ENCODE measurements at regions not wholly inside any gene's neighbourhood (a gene's known extent, or its start where the extent isn't known, plus 50 kb on each side); places are given as distances from the start of the nearest gene placed in this dataset.
"Not testable (repeated sequence)": the region's sequence is repeated elsewhere in the genome, so short reads cannot be mapped to it uniquely, and the experiment has no call there.

DNA sequence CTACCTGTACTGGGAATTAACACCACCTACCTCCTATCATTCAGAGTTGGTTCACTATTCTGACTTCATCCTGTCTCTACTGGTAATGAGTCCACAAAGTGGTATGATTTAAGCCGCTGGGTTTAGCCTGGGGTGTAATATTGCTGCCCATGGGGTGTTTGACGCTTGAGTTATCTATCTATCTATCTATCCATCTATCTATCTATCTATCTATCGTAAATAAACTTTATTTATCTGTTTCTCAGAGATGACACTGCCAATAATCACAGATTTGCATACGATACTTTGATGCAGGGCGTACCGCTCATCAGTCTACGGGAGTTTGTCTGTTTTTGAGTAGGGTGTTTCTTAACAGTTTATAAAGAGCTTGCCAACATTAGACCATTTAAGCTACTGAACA is 73.6 kb upstream of the ZNF184 start:
- DNase-seq (ENCODE audit: low read depth, low spot score): no peak

DNA sequence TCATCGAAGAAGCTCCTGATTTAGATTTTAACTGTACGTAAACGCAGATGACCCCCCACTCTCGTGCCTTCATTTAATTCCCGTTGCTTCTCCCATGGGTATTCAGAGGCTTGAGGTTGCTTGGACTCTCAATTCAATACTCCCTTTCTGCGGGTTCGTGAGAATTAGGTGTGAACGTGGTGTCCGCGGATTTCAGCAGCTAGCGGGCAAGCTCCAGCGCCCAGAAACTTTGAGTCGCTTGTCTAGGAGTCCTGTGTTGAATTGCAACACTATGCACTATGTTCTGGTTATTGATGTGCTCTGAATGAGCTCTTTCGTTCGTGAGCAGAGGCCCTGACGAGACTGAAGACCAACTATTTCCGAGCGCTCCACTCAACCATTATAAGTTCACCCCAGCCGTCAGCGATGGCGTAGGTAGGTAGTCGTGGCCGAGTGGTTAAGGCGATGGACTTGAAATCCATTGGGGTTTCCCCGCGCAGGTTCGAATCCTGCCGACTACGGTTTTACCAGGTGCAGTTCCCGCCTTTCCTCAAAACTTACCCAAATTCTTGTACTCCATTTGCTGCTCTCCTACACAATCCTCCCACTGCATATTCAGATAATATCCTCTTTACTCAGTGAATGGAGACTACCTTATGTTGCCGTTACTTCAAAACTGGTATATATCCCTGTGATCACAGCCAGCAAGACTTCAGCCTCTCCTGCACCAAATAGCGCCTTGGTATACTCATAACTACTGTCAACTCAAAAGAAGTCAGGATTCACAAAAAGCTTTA is 72.6 kb upstream of the ZNF184 start:
- DNase-seq (ENCODE audit: low read depth, low spot score): no peak

DNA sequence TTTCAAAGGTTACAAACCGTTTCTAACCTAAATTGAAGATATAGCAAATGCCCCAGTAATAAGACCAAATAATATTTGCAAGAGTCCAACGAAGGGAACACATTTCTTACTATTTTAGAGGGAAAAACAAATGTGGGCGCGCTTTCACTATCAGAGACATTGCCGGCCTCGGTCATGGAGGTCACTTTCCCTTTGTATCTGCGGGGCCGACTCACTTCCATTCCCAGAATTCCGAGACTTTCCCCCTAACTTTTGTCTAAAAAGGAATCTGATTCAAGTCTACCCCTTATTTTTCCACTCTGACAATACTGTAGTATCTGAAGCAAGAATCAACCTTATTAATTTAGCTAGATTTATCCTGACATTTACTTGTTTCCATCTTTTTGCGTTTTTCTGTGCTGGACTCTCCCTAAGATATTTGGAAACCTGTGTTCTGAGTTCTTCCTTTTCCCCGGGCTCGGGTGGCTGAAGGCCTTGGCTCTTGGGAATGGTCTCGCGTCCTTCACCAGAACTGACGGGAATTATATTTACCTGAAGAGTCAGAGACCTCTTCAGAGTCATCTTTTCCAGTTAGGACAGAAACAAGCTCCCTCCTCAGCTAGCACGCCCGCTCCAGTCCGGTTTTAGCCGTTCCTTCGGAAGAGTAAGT is 71.8 kb upstream of the ZNF184 start:
- no peak for DNase-seq (ENCODE audit: low read depth, low spot score)

DNA sequence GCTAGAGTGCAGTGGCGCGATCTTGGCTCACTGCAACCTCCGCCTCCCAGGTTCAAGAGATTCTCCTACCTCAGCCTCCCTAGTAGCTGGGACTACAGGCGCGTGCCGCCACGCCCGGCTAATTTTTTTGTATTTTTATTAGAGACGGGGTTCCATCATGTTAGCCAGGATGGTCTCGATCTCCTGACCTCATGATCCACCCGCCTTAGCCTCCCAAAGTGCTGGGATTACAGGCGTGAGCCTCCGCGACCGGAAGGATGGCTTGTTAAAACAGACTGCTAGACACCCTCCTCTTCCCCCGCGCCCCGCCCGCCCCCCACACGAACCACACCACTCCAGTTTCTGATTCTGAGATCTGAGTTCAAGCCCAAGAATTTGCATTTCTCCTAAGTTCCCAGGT is 71.2 kb upstream of the ZNF184 start:
- DNase-seq (ENCODE audit: low read depth, low spot score): not testable (repeated sequence)

DNA sequence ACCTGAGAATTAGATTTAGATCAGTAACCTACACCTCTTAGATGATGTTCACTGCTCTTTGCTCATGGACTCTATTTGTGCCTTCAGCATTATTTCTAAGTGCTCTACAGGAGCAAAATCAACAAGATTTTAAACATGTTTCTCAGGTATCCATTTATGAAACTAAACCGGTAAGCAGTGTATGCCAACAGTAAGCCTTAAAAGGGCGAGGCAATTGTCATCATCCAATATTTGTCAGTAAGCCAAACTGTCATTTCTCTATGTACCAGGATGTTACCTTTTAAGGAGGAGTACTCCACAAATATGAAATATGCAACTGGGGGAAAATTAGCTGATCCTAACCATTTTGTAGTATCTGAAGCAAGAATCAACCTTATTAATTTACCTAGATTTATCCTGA is 69.6 kb upstream of the ZNF184 start:
- no peak for DNase-seq (ENCODE audit: low read depth, low spot score)

DNA sequence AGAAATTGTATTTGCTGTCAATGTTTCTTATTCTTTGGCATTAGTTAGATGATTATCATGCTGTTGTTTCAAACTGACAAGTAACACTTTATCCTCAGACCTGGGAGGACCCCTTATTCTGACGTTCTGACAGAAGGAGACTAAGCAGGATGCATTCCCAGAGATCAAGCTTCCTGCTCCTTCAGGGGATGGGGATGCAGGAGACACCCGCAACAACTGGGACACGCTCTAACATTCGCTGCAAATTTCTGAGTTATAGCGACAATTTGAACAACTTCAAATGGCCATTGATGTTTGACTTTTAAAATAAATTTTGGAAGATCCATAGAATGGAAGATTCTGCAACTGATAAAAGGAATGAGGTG is 69.0 kb upstream of the ZNF184 start:
- DNase-seq (ENCODE audit: low read depth, low spot score): no peak

DNA sequence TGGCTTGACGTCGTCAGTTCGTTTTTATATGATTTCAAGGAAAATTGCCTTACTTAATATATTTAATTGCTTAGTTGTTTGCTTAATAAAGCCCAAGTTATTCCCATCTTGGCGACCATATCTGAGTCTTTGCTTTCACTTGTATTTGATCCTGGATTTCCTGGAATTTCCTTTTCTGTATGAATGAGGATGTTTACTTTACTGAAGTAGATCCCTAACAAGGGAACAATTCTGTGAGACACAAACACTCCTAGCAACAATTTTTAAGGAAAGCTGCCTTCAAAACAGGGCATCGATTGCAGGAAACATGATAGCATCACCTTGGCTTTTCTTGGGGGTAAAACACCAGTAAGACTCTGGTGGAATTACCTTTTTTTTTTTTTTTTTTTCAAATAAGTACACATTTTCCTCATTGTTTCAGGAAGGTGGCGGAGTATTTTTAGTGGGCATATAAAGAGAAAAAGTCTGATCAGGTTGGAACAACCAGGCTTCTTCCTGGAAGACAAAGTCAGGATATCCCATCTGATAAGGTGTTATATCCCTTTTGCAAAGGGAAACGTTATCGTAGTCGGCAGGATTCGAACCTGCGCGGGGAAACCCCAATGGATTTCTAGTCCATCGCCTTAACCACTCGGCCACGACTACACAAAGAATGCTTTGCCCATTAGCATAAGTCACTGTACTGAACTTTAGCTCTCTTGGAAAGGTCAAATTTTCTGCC is 68.5 kb upstream of the ZNF184 start:
- no peak for DNase-seq (ENCODE audit: low read depth, low spot score)

DNA sequence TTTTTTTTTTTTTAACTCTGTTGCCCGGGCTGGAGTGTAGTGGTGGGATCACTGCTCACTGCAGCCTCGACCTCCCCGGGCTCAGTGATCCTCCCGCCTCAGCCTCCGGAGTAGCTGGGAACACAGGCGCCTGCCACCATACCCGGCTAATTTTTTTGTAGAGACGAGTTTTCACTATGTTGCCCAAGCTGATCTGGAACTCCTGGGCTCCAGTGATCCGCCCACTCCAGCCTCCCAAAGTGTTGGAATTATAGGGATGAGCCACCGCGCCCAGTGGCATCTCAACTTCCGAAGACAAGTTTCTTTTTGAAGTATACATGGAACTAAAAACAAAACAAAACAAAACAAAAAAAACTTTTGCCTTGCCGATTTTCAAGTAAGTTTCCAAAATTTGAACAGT is 66.6 kb upstream of the ZNF184 start:
- no peak for DNase-seq (ENCODE audit: low read depth, low spot score)

DNA sequence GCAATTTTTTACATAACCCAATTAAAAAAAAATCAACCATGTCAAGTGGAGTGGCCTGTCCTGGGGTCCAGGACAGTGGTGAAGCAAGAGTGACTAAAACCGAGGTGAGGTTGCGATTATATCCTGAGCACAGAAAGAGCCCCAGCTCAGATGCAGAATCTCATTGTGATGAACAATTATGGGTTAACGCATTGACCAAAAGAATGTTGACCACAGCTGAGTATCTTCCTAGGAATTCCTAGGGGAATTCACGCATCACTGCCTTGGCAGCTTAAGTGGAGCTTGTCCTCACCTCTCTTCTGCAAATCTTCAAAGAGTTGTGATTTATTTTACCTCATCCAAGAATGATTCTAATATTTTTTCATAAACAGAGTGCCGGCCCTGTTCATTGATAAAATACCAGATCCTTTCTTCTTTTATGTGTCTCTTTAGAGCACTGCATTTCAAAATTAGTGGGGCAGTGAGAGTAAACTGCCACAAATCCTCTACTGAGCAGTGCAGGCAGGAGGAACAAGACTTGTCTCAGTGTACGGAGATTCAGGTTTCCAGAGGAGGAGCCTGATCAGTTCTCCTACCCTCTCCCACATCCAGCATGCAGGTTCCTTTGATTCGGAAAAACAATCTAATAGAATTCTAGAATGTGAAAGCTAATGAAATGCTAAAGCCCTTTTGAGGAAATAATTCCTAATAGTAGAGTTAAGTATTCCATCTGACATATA is 60.1 kb upstream of the ZNF184 start:
- no peak for DNase-seq (ENCODE audit: low read depth, low spot score)

DNA sequence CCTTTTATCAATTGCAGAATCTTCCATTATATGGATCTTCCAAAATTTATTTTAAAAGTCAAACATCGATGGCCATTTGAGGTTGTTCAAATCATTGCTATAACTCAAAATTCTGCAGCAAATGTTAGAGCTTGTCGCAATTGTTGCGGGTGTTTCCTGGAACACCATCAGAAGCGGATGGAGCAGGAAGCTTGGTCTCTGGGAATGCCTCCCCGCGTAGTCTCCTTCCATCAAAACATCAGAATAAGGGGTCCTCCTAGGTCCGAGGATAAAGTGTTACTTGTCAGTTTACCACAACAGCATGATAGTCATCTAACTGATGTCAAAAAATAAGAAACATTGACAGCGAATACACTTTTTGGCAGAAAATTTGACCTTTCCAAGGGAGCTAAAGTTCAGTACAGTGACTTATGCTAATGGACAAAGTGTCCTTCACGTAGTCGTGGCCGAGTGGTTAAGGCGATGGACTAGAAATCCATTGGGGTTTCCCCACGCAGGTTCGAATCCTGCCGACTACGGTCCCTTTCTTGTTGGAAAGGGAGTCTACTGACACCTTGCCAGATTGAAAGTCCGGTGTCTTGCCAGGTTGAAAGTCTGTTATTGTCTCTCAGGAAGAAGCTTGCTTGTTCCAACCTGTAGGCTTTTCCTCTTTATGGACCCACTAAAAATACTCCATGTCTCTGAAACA is 59.0 kb upstream of the ZNF184 start:
- no peak for DNase-seq (ENCODE audit: low read depth, low spot score)

DNA sequence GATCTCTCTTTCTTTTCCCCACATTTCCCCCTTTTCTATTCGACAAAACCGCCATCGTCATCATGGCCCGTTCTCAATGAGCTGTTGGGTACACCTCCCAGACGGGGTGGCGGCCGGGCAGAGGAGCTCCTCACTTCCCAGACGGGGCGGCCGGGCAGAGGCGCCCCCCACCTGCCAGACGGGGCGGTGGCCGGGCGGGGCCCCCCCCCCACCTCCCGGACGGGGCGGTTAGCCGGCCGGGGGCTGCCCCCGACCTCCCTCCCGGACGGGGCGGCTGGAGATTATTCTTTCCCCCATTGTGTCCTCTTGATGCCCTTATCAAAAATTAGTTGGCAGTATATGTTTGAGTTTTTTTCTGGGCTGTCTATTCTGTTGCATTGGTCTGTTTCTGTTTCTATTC is 56.9 kb upstream of the ZNF184 start:
- not testable (repeated sequence) for DNase-seq (ENCODE audit: low read depth, low spot score)

DNA sequence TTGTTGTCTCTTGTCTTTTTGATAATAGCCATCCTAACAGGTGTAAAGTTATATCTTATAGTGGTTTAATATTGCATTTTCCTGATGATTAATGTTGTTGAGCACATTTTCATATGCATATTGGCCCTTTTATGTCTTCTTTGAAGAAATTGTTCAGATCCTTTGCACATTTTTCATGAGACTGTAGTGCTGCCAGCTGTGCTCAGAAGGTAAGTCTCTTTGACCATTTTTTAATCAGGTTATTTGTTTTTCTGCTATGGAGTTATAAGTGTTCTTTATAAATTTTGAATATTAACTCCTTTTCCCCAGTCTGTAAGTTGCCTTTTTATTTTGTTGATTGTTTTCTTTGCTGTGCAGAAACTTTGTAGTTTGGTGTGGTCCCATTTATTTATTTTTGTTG is 55.8 kb upstream of the ZNF184 start:
- DNase-seq (ENCODE audit: low read depth, low spot score): no peak

Data from iPS DF 19.7 (cell line).